ENCODE measurements at regions not wholly inside any gene's neighbourhood (a gene's known extent, or its start where the extent isn't known, plus 50 kb on each side); places are given as distances from the start of the nearest gene placed in this dataset.

GRCh38 chr2:203619267-203619878, 84.3 kb upstream of the RAPH1 start:
- TF ChIP-seq POLR2A (IDR thresholded peaks at IDR 0.05) (no peak), CTCF (IDR thresholded peaks at IDR 0.05) (no peak)
